WTC11 (cell line): ENCODE measurements at regions not wholly inside any gene's neighbourhood (a gene's known extent, or its start where the extent isn't known, plus 50 kb on each side); places are given as distances from the start of the nearest gene placed in this dataset.

Source experiments
- ATAC-seq: fragments of 200-7000 bp; cut with Tn5 transposase; 2 replicates; pipeline ENCODE4 v1.10.0; 2021; ENCODE audit warnings: mild to moderate bottlenecking, moderate library complexity
- CTCF ChIA-PET: fragments of 300-600 bp; sonication (Branson Sonifier 250); formaldehyde crosslinking; loops from one replicate; lab custom pipeline; 2021; ENCODE audit warnings: antibody characterized with exemption; lab: Charles Lee
- POLR2A ChIA-PET: fragments of 350-600 bp; sonication (Branson Sonifier 250); formaldehyde crosslinking; loops from one replicate; lab custom pipeline; 2021; ENCODE audit warnings: antibody characterized with exemption; lab: Charles Lee
- DNase-seq: peaks from one replicate; pipeline ENCODE4 v3.0.0; 2021; ENCODE audit warnings: low spot score
- H3K27ac Mint-ChIP-seq: 2 replicates; pipeline ENCODE4 v1.8.0; 2021; ENCODE audit warnings: mixed read lengths
- H3K27me3 Mint-ChIP-seq: 2 replicates; pipeline ENCODE4 v1.8.0; 2021; ENCODE audit warnings: low read depth, mild to moderate bottlenecking, moderate library complexity, mixed read lengths
- H3K36me3 Mint-ChIP-seq: 2 replicates; pipeline ENCODE4 v1.8.0; 2021; ENCODE audit warnings: mixed read lengths
- H3K4me1 Mint-ChIP-seq: 2 replicates; pipeline ENCODE4 v1.8.0; 2022; ENCODE audit warnings: mixed read lengths
- H3K4me3 Mint-ChIP-seq: 2 replicates; pipeline ENCODE4 v1.8.0; 2021; ENCODE audit warnings: mild to moderate bottlenecking, moderate library complexity, mixed read lengths
- H3K9me3 Mint-ChIP-seq: 2 replicates; pipeline ENCODE4 v1.8.0; 2021; ENCODE audit warnings: mixed read lengths
- ATF1 ChIP-seq: sonication (generic); formaldehyde crosslinking; IDR thresholded peaks from 2 replicates; pipeline ENCODE4 v1.8.1; 2023; ENCODE audit warnings: mild to moderate bottlenecking, moderate library complexity, missing genetic modification reagents
- ATF3 ChIP-seq: sonication (generic); formaldehyde crosslinking; conservative IDR thresholded peaks from 2 replicates; pipeline ENCODE4 v1.8.1; 2022; ENCODE audit warnings: mild to moderate bottlenecking, missing genetic modification reagents
- ELF4 ChIP-seq: sonication (generic); formaldehyde crosslinking; IDR thresholded peaks from 2 replicates; pipeline ENCODE4 v1.8.1; 2022; ENCODE audit warnings: low read depth, mild to moderate bottlenecking, moderate library complexity, missing genetic modification reagents
- EMX1 ChIP-seq: fragments of 250-450 bp; sonication (Bioruptor Pico); IDR thresholded peaks from 2 replicates; pipeline ENCODE4 v1.8.0; 2021; ENCODE audit warnings: mild to moderate bottlenecking
- ETV6 ChIP-seq: sonication (generic); formaldehyde crosslinking; IDR thresholded peaks from 2 replicates; pipeline ENCODE4 v1.8.1; 2022; ENCODE audit warnings: mild to moderate bottlenecking, missing genetic modification reagents
- GABPB1 ChIP-seq: sonication (generic); formaldehyde crosslinking; IDR thresholded peaks from 2 replicates; pipeline ENCODE4 v1.8.1; 2023; ENCODE audit warnings: mild to moderate bottlenecking, missing genetic modification reagents
- IRF2 ChIP-seq: sonication (generic); formaldehyde crosslinking; IDR thresholded peaks from 2 replicates; pipeline ENCODE4 v1.8.0; 2022; ENCODE audit warnings: low read depth, missing genetic modification reagents, borderline replicate concordance
- NR1H2 ChIP-seq: sonication (generic); formaldehyde crosslinking; IDR thresholded peaks from 2 replicates; pipeline ENCODE4 v1.9.0; 2021; ENCODE audit warnings: mild to moderate bottlenecking, moderate library complexity, missing genetic modification reagents
- NR3C1 ChIP-seq: sonication (generic); formaldehyde crosslinking; conservative IDR thresholded peaks from 2 replicates; pipeline ENCODE4 v1.8.1; 2023; ENCODE audit warnings: low read depth, mild to moderate bottlenecking, missing genetic modification reagents
- PRRX2 ChIP-seq: fragments of 250-450 bp; sonication (Bioruptor Pico); IDR thresholded peaks from 2 replicates; pipeline ENCODE4 v1.8.0; 2021; ENCODE audit warnings: mild to moderate bottlenecking
- RELA ChIP-seq: sonication (generic); formaldehyde crosslinking; IDR thresholded peaks from 2 replicates; pipeline ENCODE4 v1.8.1; 2022; ENCODE audit warnings: missing genetic modification reagents, mild to moderate bottlenecking, borderline replicate concordance
- RORB ChIP-seq: fragments of 250-450 bp; sonication (Bioruptor Pico); IDR thresholded peaks from 2 replicates; pipeline ENCODE4 v1.9.0; 2021; ENCODE audit warnings: mild to moderate bottlenecking
- TEAD4 ChIP-seq: sonication (generic); formaldehyde crosslinking; IDR thresholded peaks from 2 replicates; pipeline ENCODE4 v1.8.0; 2022; ENCODE audit warnings: mild to moderate bottlenecking, missing genetic modification reagents
- TP53 ChIP-seq: sonication (generic); formaldehyde crosslinking; IDR thresholded peaks from 2 replicates; pipeline ENCODE4 v1.8.1; 2023; ENCODE audit warnings: mild to moderate bottlenecking, missing genetic modification reagents
- ZBTB21 ChIP-seq: sonication (generic); formaldehyde crosslinking; IDR thresholded peaks from 2 replicates; pipeline ENCODE4 v1.8.1; 2023; ENCODE audit warnings: mild to moderate bottlenecking, missing genetic modification reagents, borderline replicate concordance
- ZNF232 ChIP-seq: sonication (generic); formaldehyde crosslinking; IDR thresholded peaks from 2 replicates; pipeline ENCODE4 v1.8.0; 2022; ENCODE audit warnings: mild to moderate bottlenecking, missing genetic modification reagents
- ZNF317 ChIP-seq: sonication (generic); formaldehyde crosslinking; IDR thresholded peaks from 2 replicates; pipeline ENCODE4 v1.8.1; 2023; ENCODE audit warnings: low read depth, mild to moderate bottlenecking, moderate library complexity, missing genetic modification reagents, borderline replicate concordance
- ZNF396 ChIP-seq: fragments of 250-450 bp; sonication (Bioruptor Pico); IDR thresholded peaks from 2 replicates; pipeline ENCODE4 v1.8.0; 2021; ENCODE audit warnings: mild to moderate bottlenecking, moderate library complexity, borderline replicate concordance
- ZNF416 ChIP-seq: fragments of 250-450 bp; sonication (Bioruptor Pico); IDR thresholded peaks from 2 replicates; pipeline ENCODE4 v1.9.0; 2021; ENCODE audit warnings: mild to moderate bottlenecking, inconsistent platforms
- ZNF532 ChIP-seq: fragments of 250-450 bp; sonication (Bioruptor Pico); IDR thresholded peaks from 2 replicates; pipeline ENCODE4 v1.9.0; 2021; ENCODE audit warnings: mild to moderate bottlenecking, borderline replicate concordance
- TF ChIP-seq, protein P1 (sequence below): fragments of 250-450 bp; sonication (Bioruptor Pico); IDR thresholded peaks from 2 replicates; pipeline ENCODE4 v1.8.0; 2021; ENCODE audit warnings: mild to moderate bottlenecking
- TF ChIP-seq, protein P2 (sequence below): fragments of 200-600 bp; IDR thresholded peaks from 2 replicates; pipeline ENCODE4 v1.8.0; 2022; ENCODE audit warnings: antibody characterized with exemption

DNA sequence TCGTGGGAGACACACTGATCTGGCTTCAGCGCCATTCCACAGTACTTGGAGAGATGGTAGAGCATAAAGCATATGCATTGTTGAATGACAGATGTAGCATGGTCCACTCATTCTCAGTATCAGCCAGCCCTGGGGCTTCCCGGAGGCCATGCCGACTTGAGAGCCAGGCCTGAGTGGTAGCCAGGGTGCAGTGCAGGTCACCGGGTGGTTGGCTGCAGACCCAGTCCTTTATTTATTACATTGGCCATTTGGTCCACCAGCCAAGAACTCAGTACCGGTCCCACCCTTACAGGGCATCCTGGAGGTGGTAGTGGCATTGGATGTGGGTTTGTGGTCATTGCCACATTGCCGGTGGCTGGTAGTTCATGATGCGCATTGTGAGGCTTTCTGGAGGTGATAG is 121.6 kb upstream of the RTL1 start (continued):
- TF ChIP-seq, protein P1, sequence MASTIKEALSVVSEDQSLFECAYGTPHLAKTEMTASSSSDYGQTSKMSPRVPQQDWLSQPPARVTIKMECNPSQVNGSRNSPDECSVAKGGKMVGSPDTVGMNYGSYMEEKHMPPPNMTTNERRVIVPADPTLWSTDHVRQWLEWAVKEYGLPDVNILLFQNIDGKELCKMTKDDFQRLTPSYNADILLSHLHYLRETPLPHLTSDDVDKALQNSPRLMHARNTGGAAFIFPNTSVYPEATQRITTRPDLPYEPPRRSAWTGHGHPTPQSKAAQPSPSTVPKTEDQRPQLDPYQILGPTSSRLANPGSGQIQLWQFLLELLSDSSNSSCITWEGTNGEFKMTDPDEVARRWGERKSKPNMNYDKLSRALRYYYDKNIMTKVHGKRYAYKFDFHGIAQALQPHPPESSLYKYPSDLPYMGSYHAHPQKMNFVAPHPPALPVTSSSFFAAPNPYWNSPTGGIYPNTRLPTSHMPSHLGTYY (CRISPR knock-in tag), result no peak
- TF ChIP-seq PRRX2 (CRISPR knock-in tag) (no peak), ZNF532 (CRISPR knock-in tag) (no peak)

GRCh38 chr14:101025696-101026095 is 122.2 kb upstream of the RTL1 start:
- peaks cover 59% of the 10 kb centered on the region for H3K36me3 Mint-ChIP-seq
- no peaks in the 10 kb centered on the region for H3K4me1 Mint-ChIP-seq
- no peaks in the 10 kb centered on the region for H3K27me3 Mint-ChIP-seq
- H3K4me3 Mint-ChIP-seq, result no peak overlapping the region
- ATAC-seq, result no peak
- ChIA-PET CTCF (no interaction called here), POLR2A (no interaction called here)
- no peak overlapping the region for H3K27ac Mint-ChIP-seq
- no peak for DNase-seq
- TF ChIP-seq ZBTB21 (CRISPR knock-in tag) (no peak), RELA (CRISPR knock-in tag) (no peak), NR1H2 (CRISPR knock-in tag) (no peak), ZNF232 (no peak), ETV6 (CRISPR knock-in tag) (no peak), ATF1 (no peak), ZNF317 (CRISPR knock-in tag) (no peak), IRF2 (CRISPR knock-in tag) (no peak), ZNF416 (CRISPR knock-in tag) (no peak), TP53 (CRISPR knock-in tag) (no peak), TEAD4 (CRISPR knock-in tag) (no peak), ATF3 (no peak), PRRX2 (CRISPR knock-in tag) (no peak), GABPB1 (CRISPR knock-in tag) (no peak), EMX1 (CRISPR knock-in tag) (no peak), RORB (no peak)
- peaks cover 40% of the 10 kb centered on the region for H3K9me3 Mint-ChIP-seq

GRCh38 chr14:101026341-101026740 is 122.8 kb upstream of the RTL1 start:
- H3K4me3 Mint-ChIP-seq, result no peak overlapping the region
- H3K36me3 Mint-ChIP-seq, result peaks cover 53% of the 10 kb centered on the region
- no peaks in the 10 kb centered on the region for H3K4me1 Mint-ChIP-seq
- ATAC-seq, result no peak
- H3K27me3 Mint-ChIP-seq, result no peaks in the 10 kb centered on the region
- no peak overlapping the region for H3K27ac Mint-ChIP-seq
- ChIA-PET CTCF (no interaction called here), POLR2A (no interaction called here)
- TF ChIP-seq ELF4 (CRISPR knock-in tag), result no peak
- TF ChIP-seq, protein P2, sequence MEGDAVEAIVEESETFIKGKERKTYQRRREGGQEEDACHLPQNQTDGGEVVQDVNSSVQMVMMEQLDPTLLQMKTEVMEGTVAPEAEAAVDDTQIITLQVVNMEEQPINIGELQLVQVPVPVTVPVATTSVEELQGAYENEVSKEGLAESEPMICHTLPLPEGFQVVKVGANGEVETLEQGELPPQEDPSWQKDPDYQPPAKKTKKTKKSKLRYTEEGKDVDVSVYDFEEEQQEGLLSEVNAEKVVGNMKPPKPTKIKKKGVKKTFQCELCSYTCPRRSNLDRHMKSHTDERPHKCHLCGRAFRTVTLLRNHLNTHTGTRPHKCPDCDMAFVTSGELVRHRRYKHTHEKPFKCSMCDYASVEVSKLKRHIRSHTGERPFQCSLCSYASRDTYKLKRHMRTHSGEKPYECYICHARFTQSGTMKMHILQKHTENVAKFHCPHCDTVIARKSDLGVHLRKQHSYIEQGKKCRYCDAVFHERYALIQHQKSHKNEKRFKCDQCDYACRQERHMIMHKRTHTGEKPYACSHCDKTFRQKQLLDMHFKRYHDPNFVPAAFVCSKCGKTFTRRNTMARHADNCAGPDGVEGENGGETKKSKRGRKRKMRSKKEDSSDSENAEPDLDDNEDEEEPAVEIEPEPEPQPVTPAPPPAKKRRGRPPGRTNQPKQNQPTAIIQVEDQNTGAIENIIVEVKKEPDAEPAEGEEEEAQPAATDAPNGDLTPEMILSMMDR, result no peak
- no peak for TF ChIP-seq PRRX2 (CRISPR knock-in tag)
- TF ChIP-seq ZNF396 (CRISPR knock-in tag), result no peak
- no peak for TF ChIP-seq NR3C1 (CRISPR knock-in tag)
- H3K9me3 Mint-ChIP-seq, result peaks cover 34% of the 10 kb centered on the region
- DNase-seq, result no peak
